ENCODE measurements at regions not wholly inside any gene's neighbourhood (a gene's known extent, or its start where the extent isn't known, plus 50 kb on each side); places are given as distances from the start of the nearest gene placed in this dataset.

GRCh38 chr21:14787312-14787711 is 241.2 kb upstream of the SAMSN1 start:
- no peak for TF ChIP-seq CTCF (conservative IDR thresholded peaks at IDR 0.05; ENCODE audit: low read depth, low read length)
- no peak for TF ChIP-seq EZH2phosphoT487 (IDR thresholded peaks at IDR 0.05; ENCODE audit: borderline replicate concordance, low read length)
